ENCODE measurements at regions not wholly inside any gene's neighbourhood (a gene's known extent, or its start where the extent isn't known, plus 50 kb on each side); places are given as distances from the start of the nearest gene placed in this dataset.

GRCh38 chr11:45027312-45027711 lies 76.6 kb upstream of the TP53I11 start:
- H2AFZ ChIP-seq (ENCODE audit: low read length), result no peak overlapping the region
- no peak overlapping the region for H3K27ac ChIP-seq (ENCODE audit: extremely low read length, insufficient read depth, low read length)
- DNase-seq (ENCODE audit: low spot score) (no peak), FAIRE-seq (no peak), ATAC-seq (no peak)
- TF ChIP-seq ATF5 (CRISPR knock-in tag; IDR thresholded peaks at IDR 0.05; ENCODE audit: low read depth) (no peak), GRHL1 (CRISPR knock-in tag; conservative IDR thresholded peaks at IDR 0.05) (no peak), ATM (IDR thresholded peaks at IDR 0.05; ENCODE audit: borderline replicate concordance) (no peak), ISL2 (CRISPR knock-in tag; IDR thresholded peaks at IDR 0.05) (no peak), ZNF510 (CRISPR knock-in tag; IDR thresholded peaks at IDR 0.05; ENCODE audit: low read depth) (no peak), ZNF331 (CRISPR knock-in tag; IDR thresholded peaks at IDR 0.05) (no peak), KMT2A (CRISPR knock-in tag; IDR thresholded peaks at IDR 0.05) (no peak), DR1 (CRISPR knock-in tag; IDR thresholded peaks at IDR 0.05) (no peak), ZNF326 (CRISPR knock-in tag; IDR thresholded peaks at IDR 0.05; ENCODE audit: borderline replicate concordance) (no peak), ZNF720 (CRISPR knock-in tag; IDR thresholded peaks at IDR 0.05) (no peak), FUBP1 (CRISPR knock-in tag; IDR thresholded peaks at IDR 0.05; ENCODE audit: borderline replicate concordance) (no peak), GMEB2 (CRISPR knock-in tag; IDR thresholded peaks at IDR 0.05; ENCODE audit: low read depth) (no peak), RXRA (CRISPR knock-in tag; IDR thresholded peaks at IDR 0.05) (no peak), HIC2 (CRISPR knock-in tag; IDR thresholded peaks at IDR 0.05; ENCODE audit: low read depth) (no peak), ZSCAN31 (CRISPR knock-in tag; IDR thresholded peaks at IDR 0.05; ENCODE audit: low read depth) (no peak), SRSF1 (optimal IDR thresholded peaks at IDR 0.05; ENCODE audit: low read depth, low read length) (no peak), ZNF207 (IDR thresholded peaks at IDR 0.05; ENCODE audit: borderline replicate concordance) (no peak), CREB3 (CRISPR knock-in tag; IDR thresholded peaks at IDR 0.05) (no peak)
- no peaks in the 10 kb centered on the region for H4K20me1 ChIP-seq (ENCODE audit: insufficient read depth, low read length)
- no peaks in the 10 kb centered on the region for H3K9me3 ChIP-seq (ENCODE audit: low read length)
- no TSS peak for BruUV-seq (replicated peaks)
- H3K4me2 ChIP-seq (ENCODE audit: low read depth, low read length), result no peak overlapping the region
- no peaks in the 10 kb centered on the region for H3K36me3 ChIP-seq (replicated peaks in 1 of 2; ENCODE audit: control insufficient read depth in 1 of 2, insufficient read depth in 2 of 2, low read length in 2 of 2)
- POLR2A ChIA-PET, result interaction anchor here (0.7 kb wide), 1 partner anchor 28 kb away, joined by 3 read pairs; no protein-coding TSS in a partner anchor
- no peak overlapping the region for H3K4me3 ChIP-seq (replicated peaks in 1 of 3; ENCODE audit: insufficient read depth in 1 of 3, low read depth in 2 of 3, low read length in 3 of 3)
- no peak overlapping the region for H3K9ac ChIP-seq (ENCODE audit: insufficient read depth, low read depth, low read length)
- peaks cover 0 to 33% of the 10 kb centered on the region in 2 experiments; a peak in 3 of 5 replicates for H3K27me3 ChIP-seq (ENCODE audit: control insufficient read depth in 1 of 2, insufficient read depth in 2 of 2, low read length in 2 of 2)
- CTCF ChIA-PET (ENCODE audit: low intra/inter-chr PET ratio, low total read pairs), result no interaction called here
- no peaks in the 10 kb centered on the region for H3K79me2 ChIP-seq (ENCODE audit: insufficient read depth, low read length)
- in situ Hi-C loops (cut with HindIII; ENCODE audit: extremely low pct_ligation_motif_present, low pct_unique_long_range_greater_than_20kb), result no loop called here
- intact Hi-C loops (cut with micrococcal nuclease; ENCODE audit: unreplicated experiment), result no loop called here
- 12% methylated on average over 4 of the region's 4 CpGs for WGBS (ENCODE audit: low lambda C conversion rate)
- no peaks in the 10 kb centered on the region for H3K4me1 ChIP-seq (ENCODE audit: insufficient read depth, low read length)
